GM08714 (cell line): ENCODE measurements at regions not wholly inside any gene's neighbourhood (a gene's known extent, or its start where the extent isn't known, plus 50 kb on each side); places are given as distances from the start of the nearest gene placed in this dataset.

Source experiments
- H3K4me3 ChIP-seq: fragments of 200-500 bp; sonication (Bioruptor generic); 2 replicates; pipeline ENCODE4 v1.5.1; 2014; ENCODE audit warnings: mild to moderate bottlenecking, low read length, inconsistent platforms
- ZNF274 ChIP-seq: IDR thresholded peaks from 2 replicates; pipeline ENCODE4 v1.6.1; 2012; ENCODE audit warnings: mild to moderate bottlenecking, low read depth, low read length

GRCh38 chr10:124236136-124236535, 142.7 kb upstream of the CHST15 start:
- no peak for TF ChIP-seq ZNF274
- H3K4me3 ChIP-seq, result no peak overlapping the region

- TF ChIP-seq ZNF274, result no peak
- H3K4me3 ChIP-seq, result no peak overlapping the region
Observed at GRCh38 chr10:124235232-124235631, 141.8 kb upstream of the CHST15 start.

- TF ChIP-seq ZNF274, result no peak
Observed at GRCh38 chr10:124233546-124234138, 140.2 kb upstream of the CHST15 start.

GRCh38 chr10:124232686-124233545, 139.5 kb upstream of the CHST15 start:
- TF ChIP-seq ZNF274, result no peak
- no peak overlapping the region for H3K4me3 ChIP-seq

More at GRCh38 chr10:124233546-124234138, 140.2 kb upstream of the CHST15 start:
- no peak overlapping the region for H3K4me3 ChIP-seq

GRCh38 chr10:124231168-124232155, 138.1 kb upstream of the CHST15 start:
- no peak for TF ChIP-seq ZNF274
- H3K4me3 ChIP-seq, result no peak overlapping the region

GRCh38 chr10:124230635-124231167, 137.3 kb upstream of the CHST15 start:
- TF ChIP-seq ZNF274, result no peak
- H3K4me3 ChIP-seq, result no peak overlapping the region

- H3K4me3 ChIP-seq, result no peak overlapping the region
- no peak for TF ChIP-seq ZNF274
Observed at GRCh38 chr10:124229989-124230634, 136.7 kb upstream of the CHST15 start.

- H3K4me3 ChIP-seq, result no peak overlapping the region
- TF ChIP-seq ZNF274, result no peak
Observed at GRCh38 chr10:124229201-124229988, 136.0 kb upstream of the CHST15 start.

- no peak overlapping the region for H3K4me3 ChIP-seq
- TF ChIP-seq ZNF274, result no peak
Observed at GRCh38 chr10:124228471-124228870, 135.1 kb upstream of the CHST15 start.

GRCh38 chr10:124227988-124228387, 134.6 kb upstream of the CHST15 start:
- no peak overlapping the region for H3K4me3 ChIP-seq
- TF ChIP-seq ZNF274, result no peak

GRCh38 chr10:124227055-124227975, 133.9 kb upstream of the CHST15 start:
- no peak overlapping the region for H3K4me3 ChIP-seq
- TF ChIP-seq ZNF274, result no peak
